H1 (cell line): ENCODE measurements at regions not wholly inside any gene's neighbourhood (a gene's known extent, or its start where the extent isn't known, plus 50 kb on each side); places are given as distances from the start of the nearest gene placed in this dataset.

Experiments used
- CTCF ChIA-PET: fragments of 300-600 bp; sonication (Branson Sonifier 250); formaldehyde crosslinking; loops from one replicate; lab custom pipeline; 2021; ENCODE audit not compliant: partially characterized antibody; lab: Charles Lee
- POLR2A ChIA-PET: fragments of 300-600 bp; sonication (Branson Sonifier 250); formaldehyde crosslinking; loops from one replicate; lab custom pipeline; 2021; ENCODE audit warnings: inconsistent platforms; ENCODE audit not compliant: partially characterized antibody; lab: Charles Lee
- DNase-seq, 2 experiments: peaks; one replicate each; pipeline versions ENCODE4 v3.0.0 to v3.0.0-alpha.2; 2010 to 2022; ENCODE audit warnings: low spot score in 2 of 2, low read depth in 1 of 2, mixed read lengths in 1 of 2
- FAIRE-seq: peaks from 2 replicates; lab custom pipeline; 2011; peaks lifted over from hg19 to GRCh38; lab: Jason Lieb, UNC
- H2AFZ ChIP-seq: 2 replicates; pipeline ENCODE4 v1.8.1; 2012; ENCODE audit warnings: low read length, inconsistent platforms
- H2AK5ac ChIP-seq: 2 replicates; pipeline ENCODE4 v1.6.1; 2013; ENCODE audit warnings: low read depth, low read length
- H2BK120ac ChIP-seq: replicated peaks from 2 replicates; pipeline ENCODE3; 2013; ENCODE audit warnings: low read depth, low read length, inconsistent platforms
- H2BK12ac ChIP-seq: 2 replicates; pipeline ENCODE4 v1.6.1; 2013; ENCODE audit warnings: low read depth, low read length
- H2BK15ac ChIP-seq: 2 replicates; pipeline ENCODE4 v1.6.1; 2013; ENCODE audit warnings: low read length
- H2BK20ac ChIP-seq: 2 replicates; pipeline ENCODE4 v1.6.1; 2013; ENCODE audit warnings: low read length
- H2BK5ac ChIP-seq: 2 replicates; pipeline ENCODE4 v1.6.1; 2013; ENCODE audit warnings: low read depth, low read length
- H3K14ac ChIP-seq: 2 replicates; pipeline ENCODE4 v1.6.1; 2013; ENCODE audit warnings: inconsistent platforms; ENCODE audit not compliant: insufficient read length
- H3K18ac ChIP-seq: 2 replicates; pipeline ENCODE4 v1.6.1; 2013; ENCODE audit warnings: low read length; ENCODE audit errors: extremely low read depth
- H3K23ac ChIP-seq: 2 replicates; pipeline ENCODE4 v1.6.1; 2013; ENCODE audit warnings: inconsistent platforms; ENCODE audit not compliant: insufficient read length
- H3K23me2 ChIP-seq: 2 replicates; pipeline ENCODE4 v1.6.1; 2013; ENCODE audit warnings: low read depth, low read length
- H3K27ac ChIP-seq: 2 replicates; pipeline ENCODE4 v1.6.1; 2011; ENCODE audit warnings: low read depth, low read length, inconsistent platforms
- H3K27me3 ChIP-seq, 4 experiments: replicated peaks in 1 of 4; 1 replicate in 1 of 4; 2 replicates in 3 of 4; pipeline versions ENCODE4 v1.6.1 to v1.8.1; 2011 to 2013; ENCODE audit warnings: low read length in 3 of 4, mild to moderate bottlenecking in 3 of 4, inconsistent platforms in 2 of 4, mixed read lengths in 2 of 4, moderate library complexity in 1 of 4; ENCODE audit not compliant: control insufficient read depth in 3 of 4, insufficient read depth in 3 of 4; ENCODE audit errors: extremely low read depth in 1 of 4
- H3K36me3 ChIP-seq, 4 experiments: 2 replicates each; pipeline versions ENCODE4 v1.6.1 to v1.8.1; 2011 to 2013; ENCODE audit warnings: mild to moderate bottlenecking in 4 of 4, low read length in 3 of 4, moderate library complexity in 2 of 4, control low read depth in 1 of 4, inconsistent platforms in 1 of 4; ENCODE audit not compliant: insufficient read depth in 4 of 4, control insufficient read depth in 2 of 4
- H3K4ac ChIP-seq: replicated peaks from 2 replicates; pipeline ENCODE3; 2013; ENCODE audit warnings: low read length, low read depth, mixed read lengths, inconsistent platforms; ENCODE audit not compliant: insufficient read length
- H3K4me1 ChIP-seq, 4 experiments: replicated peaks in 1 of 4; 1 replicate in 1 of 4; 2 replicates in 3 of 4; pipeline versions ENCODE4 v1.6.1 to v1.8.1; 2011 to 2013; ENCODE audit warnings: low read length in 3 of 4, inconsistent platforms in 2 of 4, mixed read lengths in 1 of 4; ENCODE audit not compliant: insufficient read depth in 4 of 4, control insufficient read depth in 3 of 4
- H3K4me2 ChIP-seq, 2 experiments: 2 replicates each; pipeline versions ENCODE4 v1.6.1 to v1.8.1; 2011 to 2013; ENCODE audit warnings: low read depth in 2 of 2, low read length in 2 of 2, control low read depth in 1 of 2, inconsistent platforms in 1 of 2, mild to moderate bottlenecking in 1 of 2; ENCODE audit not compliant: insufficient read depth in 1 of 2
- H3K4me3 ChIP-seq, 4 experiments: fragments of 200-600, 300-600 bp in 1 of 4; sonication (generic), shearing (Covaris generic), sonication (Bioruptor Twin) in 1 of 4; 2 replicates each; pipeline versions ENCODE4 v1.5.1 to v1.8.1; 2011 to 2016; ENCODE audit warnings: low read length in 4 of 4, low read depth in 3 of 4, control low read depth in 2 of 4, inconsistent platforms in 2 of 4, mild to moderate bottlenecking in 2 of 4, mixed read lengths in 1 of 4, moderate library complexity in 1 of 4; ENCODE audit not compliant: insufficient read depth in 2 of 4; ENCODE audit errors: extremely low read depth in 1 of 4
- H3K56ac ChIP-seq: replicated peaks from 2 replicates; pipeline ENCODE3; 2013; ENCODE audit warnings: low read depth, mild to moderate bottlenecking, mixed read lengths, low read length, inconsistent platforms; ENCODE audit not compliant: insufficient read length
- H3K79me1 ChIP-seq: 2 replicates; pipeline ENCODE4 v1.6.1; 2013; ENCODE audit warnings: low read depth, low read length, control low read depth
- H3K79me2 ChIP-seq, 2 experiments: 2 replicates each; pipeline versions ENCODE4 v1.6.1 to v1.8.1; 2012 to 2013; ENCODE audit warnings: low read length in 2 of 2, mild to moderate bottlenecking in 2 of 2, inconsistent platforms in 1 of 2; ENCODE audit not compliant: insufficient read depth in 2 of 2, control insufficient read depth in 1 of 2
- H3K9ac ChIP-seq, 4 experiments: replicated peaks in 1 of 4; 1 replicate in 1 of 4; 2 replicates in 3 of 4; pipeline versions ENCODE4 v1.6.1 to v1.8.1; 2011 to 2013; ENCODE audit warnings: low read depth in 3 of 4, low read length in 3 of 4, control low read depth in 2 of 4, mild to moderate bottlenecking in 2 of 4, moderate library complexity in 2 of 4, inconsistent platforms in 1 of 4; ENCODE audit errors: extremely low read depth in 1 of 4
- H3K9me3 ChIP-seq, 2 experiments: 2 replicates each; pipeline versions ENCODE4 v1.6.1 to v1.8.1; 2012 to 2013; ENCODE audit warnings: mild to moderate bottlenecking in 2 of 2, moderate library complexity in 2 of 2, control low read depth in 1 of 2, inconsistent platforms in 1 of 2, low read depth in 1 of 2, low read length in 1 of 2, mixed read lengths in 1 of 2; ENCODE audit not compliant: insufficient read depth in 2 of 2
- H4K20me1 ChIP-seq, 2 experiments: replicated peaks in 1 of 2; 2 replicates each; pipeline versions ENCODE3 to v1.8.1; 2011 to 2013; ENCODE audit warnings: inconsistent platforms in 2 of 2, low read length in 2 of 2, mild to moderate bottlenecking in 1 of 2; ENCODE audit not compliant: insufficient read depth in 2 of 2, control insufficient read depth in 1 of 2
- H4K5ac ChIP-seq: 2 replicates; pipeline ENCODE4 v1.6.1; 2013; ENCODE audit warnings: low read length, low read depth, mixed read lengths, inconsistent platforms; ENCODE audit not compliant: insufficient read length
- H4K8ac ChIP-seq: 2 replicates; pipeline ENCODE4 v1.8.0; 2013; ENCODE audit warnings: mild to moderate bottlenecking, moderate library complexity, low read length, inconsistent platforms; ENCODE audit not compliant: insufficient read depth; ENCODE audit errors: extremely low read depth
- H4K91ac ChIP-seq: replicated peaks from 2 replicates; pipeline ENCODE3; 2013; ENCODE audit warnings: low read length, mixed read lengths, inconsistent platforms; ENCODE audit not compliant: insufficient read length
- BACH1 ChIP-seq: IDR thresholded peaks from 2 replicates; pipeline ENCODE4 v1.6.1; 2012; ENCODE audit warnings: low read length, improper control_type of control experiment
- BRCA1 ChIP-seq: IDR thresholded peaks from 2 replicates; pipeline ENCODE4 v1.6.1; 2012; ENCODE audit warnings: low read depth, low read length, improper control_type of control experiment
- CREB1 ChIP-seq: IDR thresholded peaks from 2 replicates; pipeline ENCODE4 v1.6.1; 2012; ENCODE audit warnings: inconsistent platforms
- EP300 ChIP-seq, 2 experiments: IDR thresholded peaks; 1 replicate in 1 of 2; 2 replicates in 1 of 2; pipeline ENCODE4 v1.6.1; 2011 to 2012; ENCODE audit warnings: low read depth in 2 of 2, low read length in 2 of 2, mild to moderate bottlenecking in 2 of 2, borderline replicate concordance in 1 of 2, inconsistent platforms in 1 of 2, moderate library complexity in 1 of 2
- PHF8 ChIP-seq: fragments of 200-600 bp; sonication (generic); conservative IDR thresholded peaks from 2 replicates; pipeline ENCODE4 v1.7.1; 2012; ENCODE audit warnings: low read depth, mild to moderate bottlenecking, inconsistent platforms, low read length, moderate library complexity
- POLR2A ChIP-seq, 2 experiments: IDR thresholded peaks; 1 replicate in 1 of 2; 2 replicates in 1 of 2; pipeline ENCODE4 v1.6.1; 2011; ENCODE audit warnings: low read depth in 2 of 2, low read length in 2 of 2, mild to moderate bottlenecking in 2 of 2; ENCODE audit errors: control extremely low read depth in 1 of 2
- RFX5 ChIP-seq: IDR thresholded peaks from 2 replicates; pipeline ENCODE4 v1.6.1; 2011; ENCODE audit warnings: low read depth, low read length, improper control_type of control experiment, borderline replicate concordance
- SAP30 ChIP-seq: fragments of 300-600 bp; sonication (generic); IDR thresholded peaks from 2 replicates; pipeline ENCODE4 v1.7.1; 2012; ENCODE audit warnings: low read length, moderate library complexity, mild to moderate bottlenecking, inconsistent platforms; ENCODE audit not compliant: insufficient read depth, insufficient replicate concordance
- SP2 ChIP-seq: IDR thresholded peaks from 2 replicates; pipeline ENCODE4 v1.6.1; 2012; ENCODE audit warnings: mild to moderate bottlenecking, low read length, inconsistent platforms
- SRF ChIP-seq: IDR thresholded peaks from 2 replicates; pipeline ENCODE4 v1.6.1; 2011; ENCODE audit warnings: mild to moderate bottlenecking, low read depth, low read length, moderate library complexity
- TAF1 ChIP-seq: IDR thresholded peaks from 2 replicates; pipeline ENCODE4 v1.6.1; 2011; ENCODE audit warnings: mild to moderate bottlenecking, low read depth, low read length
- TBP ChIP-seq: IDR thresholded peaks from 2 replicates; pipeline ENCODE4 v1.6.1; 2011; ENCODE audit warnings: low read depth, low read length, improper control_type of control experiment
- WGBS, 2 experiments: shearing (Covaris generic) in 1 of 2; methylation state at CpG; one replicate each; pipeline versions ENCODE4 v1.1.6 to v1.1.7; 2013 to 2015; ENCODE audit warnings: low lambda C conversion rate in 2 of 2, mixed read lengths in 2 of 2, inconsistent platforms in 1 of 2, low coverage in 1 of 2, missing lambda C conversion rate in 1 of 2; ENCODE audit not compliant: insufficient replicate concordance in 2 of 2, insufficient coverage in 1 of 2, insufficient read length in 1 of 2; ENCODE audit errors: extremely low coverage in 1 of 2, missing lambda C conversion rate in 1 of 2; 5-methylcytosine and 5-hydroxymethylcytosine counted together
- TF ChIP-seq, protein P1 (sequence below): IDR thresholded peaks from 2 replicates; pipeline ENCODE4 v1.6.1; 2011; ENCODE audit warnings: low read depth, mild to moderate bottlenecking, low read length; ENCODE audit not compliant: insufficient read depth

DNA sequence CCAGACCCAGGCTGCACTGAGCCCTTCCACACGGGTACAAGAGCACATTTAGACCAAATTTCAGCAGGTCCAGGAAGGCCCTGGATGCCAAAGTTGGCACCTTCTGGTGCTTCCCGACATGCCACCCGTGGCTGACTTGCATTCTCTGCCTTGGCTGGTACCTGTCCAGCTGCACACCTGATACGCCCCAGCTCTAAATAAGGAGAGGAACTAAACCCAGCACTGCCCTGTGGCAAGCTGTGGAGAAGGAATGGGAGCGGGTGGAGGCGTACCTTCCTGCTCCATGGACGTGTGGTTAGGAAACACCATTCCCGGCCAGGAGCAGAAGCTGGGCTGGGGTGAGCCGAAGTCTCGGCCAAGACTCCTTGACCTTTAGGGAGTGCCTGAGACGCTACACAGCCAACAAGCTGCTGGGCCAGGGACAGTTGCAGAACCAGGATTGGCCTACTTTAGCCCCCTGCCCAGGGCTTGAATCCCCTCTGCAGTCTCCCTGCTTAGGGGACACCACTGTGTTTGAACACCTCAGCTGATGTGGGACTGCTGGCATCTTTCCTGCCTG lies 86.5 kb upstream of the TAF1B start:
- WGBS, 2 experiments = 86% methylated on average over 11 of the region's 11 CpGs; no CpG with 5 or more reads in 1 of the 2 experiments
- Histone ChIP-seq H3K56ac (no peak overlapping the region), H2AK5ac (no peak overlapping the region), H3K79me2 (no peaks in the 10 kb centered on the region), H4K91ac (no peak overlapping the region), H2BK12ac (no peak overlapping the region; the same call in 1 of the 2 replicates), H3K36me3 (no peaks in the 10 kb centered on the region), H3K23ac (no peak overlapping the region), H2BK5ac (no peak overlapping the region), H3K14ac (no peak overlapping the region), H3K4ac (peak overlapping the region; percentile 15), H3K27ac (no peak overlapping the region), H3K79me1 (no peaks in the 10 kb centered on the region), H2AFZ (no peak overlapping the region), H2BK15ac (0 out of 2 replicates have a peak overlapping the region, but pooled peaks have one; percentile 31), H3K4me2 (no peak overlapping the region; a peak in 1 of 4 replicates), H4K5ac (no peak overlapping the region), H3K9me3 (no peaks in the 10 kb centered on the region), H2BK20ac (no peak overlapping the region), H3K23me2 (peaks cover 3% of the 10 kb centered on the region; the same call in 1 of the 2 replicates), H3K18ac (no peak overlapping the region), H4K8ac (no peak overlapping the region; the same call in 1 of the 2 replicates), H2BK120ac (no peak overlapping the region), H3K9ac (no peak overlapping the region), H3K27me3 (peaks cover 0 to 7% (median 2%) of the 10 kb centered on the region in 4 experiments; a peak in 3 of 7 replicates), H4K20me1 (no peaks in the 10 kb centered on the region), H3K4me3 (no peak overlapping the region), H3K4me1 (peaks cover 0 to 35% (median 13%) of the 10 kb centered on the region in 4 experiments; a peak in 6 of 7 replicates)
- ChIA-PET CTCF (interaction anchor here (0.8 to 7.1 kb wide), 5 partner anchors 13 to 195 kb away, joined by 3 to 103 read pairs (median 3); no protein-coding TSS in a partner anchor), POLR2A (interaction anchor here (0.5 to 1.5 kb wide), 3 partner anchors 25 to 212 kb away, joined by 3 read pairs; partner anchors contain the start of gene ADAM17)
- no peak for DNase-seq
- FAIRE-seq = no peak
- TF ChIP-seq POLR2A (IDR thresholded peaks at IDR 0.05; ENCODE audit: control extremely low read depth in 1 of 2, low read depth in 2 of 2, low read length in 2 of 2) = no peak
- TF ChIP-seq BRCA1 = no peak
- TF ChIP-seq SAP30 = no peak
- no peak for TF ChIP-seq EP300 (IDR thresholded peaks at IDR 0.05; ENCODE audit: borderline replicate concordance in 1 of 2, low read depth in 2 of 2, low read length in 2 of 2)
- TF ChIP-seq TAF1 = no peak
- TF ChIP-seq, protein P1, sequence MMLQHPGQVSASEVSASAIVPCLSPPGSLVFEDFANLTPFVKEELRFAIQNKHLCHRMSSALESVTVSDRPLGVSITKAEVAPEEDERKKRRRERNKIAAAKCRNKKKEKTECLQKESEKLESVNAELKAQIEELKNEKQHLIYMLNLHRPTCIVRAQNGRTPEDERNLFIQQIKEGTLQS = no peak
- no peak for TF ChIP-seq TBP
- TF ChIP-seq SP2 = no peak
- no peak for TF ChIP-seq SRF
- no peak for TF ChIP-seq RFX5
- TF ChIP-seq CREB1 = no peak
- TF ChIP-seq BACH1 = no peak
- no peak for TF ChIP-seq PHF8
